ENCODE measurements at regions not wholly inside any gene's neighbourhood (a gene's known extent, or its start where the extent isn't known, plus 50 kb on each side); places are given as distances from the start of the nearest gene placed in this dataset.

GRCh38 chr12:61823102-61823501, 437.1 kb upstream of the USP15 start:
- Histone ChIP-seq H3K4me2 (ENCODE audit: low read length) (no peak overlapping the region), H3K27ac (no peak overlapping the region), H3K79me2 (no peaks in the 10 kb centered on the region), H3K27me3 (ENCODE audit: control insufficient read depth, insufficient read depth, low read length) (no peaks in the 10 kb centered on the region), H3K9me3 (ENCODE audit: control insufficient read depth, low read length) (no peaks in the 10 kb centered on the region), H3K4me1 (no peaks in the 10 kb centered on the region), H3K36me3 (ENCODE audit: control insufficient read depth, insufficient read depth, low read length) (no peaks in the 10 kb centered on the region), H3K4me3 (ENCODE audit: low read depth, low read length) (no peak overlapping the region), H2AFZ (no peak overlapping the region), H3K9ac (no peak overlapping the region)
- TF ChIP-seq, protein P1, sequence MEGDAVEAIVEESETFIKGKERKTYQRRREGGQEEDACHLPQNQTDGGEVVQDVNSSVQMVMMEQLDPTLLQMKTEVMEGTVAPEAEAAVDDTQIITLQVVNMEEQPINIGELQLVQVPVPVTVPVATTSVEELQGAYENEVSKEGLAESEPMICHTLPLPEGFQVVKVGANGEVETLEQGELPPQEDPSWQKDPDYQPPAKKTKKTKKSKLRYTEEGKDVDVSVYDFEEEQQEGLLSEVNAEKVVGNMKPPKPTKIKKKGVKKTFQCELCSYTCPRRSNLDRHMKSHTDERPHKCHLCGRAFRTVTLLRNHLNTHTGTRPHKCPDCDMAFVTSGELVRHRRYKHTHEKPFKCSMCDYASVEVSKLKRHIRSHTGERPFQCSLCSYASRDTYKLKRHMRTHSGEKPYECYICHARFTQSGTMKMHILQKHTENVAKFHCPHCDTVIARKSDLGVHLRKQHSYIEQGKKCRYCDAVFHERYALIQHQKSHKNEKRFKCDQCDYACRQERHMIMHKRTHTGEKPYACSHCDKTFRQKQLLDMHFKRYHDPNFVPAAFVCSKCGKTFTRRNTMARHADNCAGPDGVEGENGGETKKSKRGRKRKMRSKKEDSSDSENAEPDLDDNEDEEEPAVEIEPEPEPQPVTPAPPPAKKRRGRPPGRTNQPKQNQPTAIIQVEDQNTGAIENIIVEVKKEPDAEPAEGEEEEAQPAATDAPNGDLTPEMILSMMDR (IDR thresholded peaks at IDR 0.05), result no peak

GRCh38 chr12:61846765-61847164, 413.4 kb upstream of the USP15 start:
- TF ChIP-seq, protein P1 (IDR thresholded peaks at IDR 0.05), result no peak
- H3K27ac ChIP-seq, result no peak overlapping the region
- no peak overlapping the region for H3K4me2 ChIP-seq (ENCODE audit: low read length)
- no peak overlapping the region for H3K9ac ChIP-seq
- no peaks in the 10 kb centered on the region for H3K9me3 ChIP-seq (ENCODE audit: control insufficient read depth, low read length)
- no peaks in the 10 kb centered on the region for H3K27me3 ChIP-seq (ENCODE audit: control insufficient read depth, insufficient read depth, low read length)
- H3K4me1 ChIP-seq, result no peaks in the 10 kb centered on the region
- no peaks in the 10 kb centered on the region for H3K36me3 ChIP-seq (ENCODE audit: control insufficient read depth, insufficient read depth, low read length)
- no peak overlapping the region for H2AFZ ChIP-seq
- no peak overlapping the region for H3K4me3 ChIP-seq (ENCODE audit: low read depth, low read length)
- no peaks in the 10 kb centered on the region for H3K79me2 ChIP-seq

DNA sequence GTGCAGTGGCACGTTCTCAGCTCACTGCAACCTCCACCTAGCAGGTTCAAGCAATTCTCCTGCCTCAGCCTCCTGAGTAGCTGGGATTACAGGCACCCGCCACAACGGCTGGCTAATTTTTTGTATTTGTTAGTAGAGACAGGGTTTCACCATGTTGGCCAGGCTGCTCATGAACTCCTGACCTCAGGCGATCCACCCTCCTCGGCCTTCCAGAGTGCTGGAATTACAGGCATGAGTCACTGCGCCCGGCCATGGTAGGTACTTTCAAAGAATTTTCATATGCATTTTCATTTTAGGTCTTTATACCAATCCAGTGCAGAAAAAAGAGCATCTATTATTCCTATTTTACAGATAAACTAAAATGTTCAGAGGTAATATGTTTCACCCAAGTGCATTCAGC, 411.3 kb upstream of the USP15 start:
- Histone ChIP-seq H3K4me3 (ENCODE audit: low read depth, low read length) (no peak overlapping the region), H3K9ac (no peak overlapping the region), H3K36me3 (ENCODE audit: control insufficient read depth, insufficient read depth, low read length) (no peaks in the 10 kb centered on the region), H3K4me1 (no peaks in the 10 kb centered on the region), H3K79me2 (no peaks in the 10 kb centered on the region), H3K27me3 (ENCODE audit: control insufficient read depth, insufficient read depth, low read length) (no peaks in the 10 kb centered on the region), H3K9me3 (ENCODE audit: control insufficient read depth, low read length) (no peaks in the 10 kb centered on the region), H2AFZ (no peak overlapping the region), H3K4me2 (ENCODE audit: low read length) (no peak overlapping the region), H3K27ac (no peak overlapping the region)
- TF ChIP-seq, protein P1 (IDR thresholded peaks at IDR 0.05), result no peak

- no peak overlapping the region for H3K4me2 ChIP-seq (ENCODE audit: low read length)
- H3K36me3 ChIP-seq (ENCODE audit: control insufficient read depth, insufficient read depth, low read length), result no peaks in the 10 kb centered on the region
- H2AFZ ChIP-seq, result no peak overlapping the region
- H3K27me3 ChIP-seq (ENCODE audit: control insufficient read depth, insufficient read depth, low read length), result no peaks in the 10 kb centered on the region
- no peak overlapping the region for H3K9ac ChIP-seq
- no peaks in the 10 kb centered on the region for H3K9me3 ChIP-seq (ENCODE audit: control insufficient read depth, low read length)
- TF ChIP-seq, protein P1 (IDR thresholded peaks at IDR 0.05), result no peak
- no peak overlapping the region for H3K27ac ChIP-seq
- H3K4me1 ChIP-seq, result no peaks in the 10 kb centered on the region
- no peak overlapping the region for H3K4me3 ChIP-seq (ENCODE audit: low read depth, low read length)
- no peaks in the 10 kb centered on the region for H3K79me2 ChIP-seq
Measured at GRCh38 chr12:61853945-61854344, 406.3 kb upstream of the USP15 start.

- Histone ChIP-seq H3K4me1 (no peaks in the 10 kb centered on the region), H3K9me3 (ENCODE audit: control insufficient read depth, low read length) (no peaks in the 10 kb centered on the region), H3K4me2 (ENCODE audit: low read length) (no peak overlapping the region), H3K79me2 (no peaks in the 10 kb centered on the region), H2AFZ (no peak overlapping the region), H3K4me3 (ENCODE audit: low read depth, low read length) (no peak overlapping the region), H3K9ac (no peak overlapping the region), H3K27me3 (ENCODE audit: control insufficient read depth, insufficient read depth, low read length) (no peaks in the 10 kb centered on the region), H3K36me3 (ENCODE audit: control insufficient read depth, insufficient read depth, low read length) (no peaks in the 10 kb centered on the region), H3K27ac (no peak overlapping the region)
- TF ChIP-seq, protein P1 (IDR thresholded peaks at IDR 0.05), result no peak
Measured at GRCh38 chr12:61854902-61855301, 405.3 kb upstream of the USP15 start.
